ENCODE measurements at regions not wholly inside any gene's neighbourhood (a gene's known extent, or its start where the extent isn't known, plus 50 kb on each side); places are given as distances from the start of the nearest gene placed in this dataset.

DNA sequence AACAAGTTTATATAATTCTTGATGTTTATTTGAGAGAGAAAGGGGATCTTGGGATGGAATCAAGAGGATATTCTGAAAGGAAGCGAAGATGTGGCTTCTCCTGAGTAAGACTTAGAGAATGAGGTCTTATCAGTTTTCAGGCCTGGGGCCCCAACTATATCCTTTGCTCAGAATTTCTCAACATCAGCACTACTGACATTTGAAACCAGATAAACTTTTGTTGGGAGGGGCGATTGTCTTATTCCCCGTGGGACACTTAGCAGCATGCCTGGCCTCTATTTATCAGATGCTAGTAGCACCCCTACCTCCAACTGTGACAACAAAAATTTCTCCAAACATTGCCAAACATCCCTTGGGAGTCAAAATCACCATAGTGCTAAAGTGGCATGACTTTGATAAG is 567.7 kb downstream of the MAT2B start:
- Histone ChIP-seq H3K4me3 (replicated peaks in 1 of 3; ENCODE audit: insufficient read depth in 1 of 3, low read depth in 1 of 3, low read length in 3 of 3) (no peak overlapping the region), H3K79me2 (ENCODE audit: control insufficient read depth, insufficient read depth, low read length) (no peaks in the 10 kb centered on the region), H2AFZ (ENCODE audit: low read depth, low read length) (no peak overlapping the region), H3K27ac (ENCODE audit: insufficient read depth, low read depth, low read length) (no peak overlapping the region), H3K4me2 (ENCODE audit: insufficient read depth, low read length) (no peak overlapping the region), H4K20me1 (replicated peaks; ENCODE audit: control insufficient read depth, extremely low read depth, insufficient read depth, low read length) (no peaks in the 10 kb centered on the region), H3K27me3 (ENCODE audit: control insufficient read depth in 2 of 2, insufficient read depth in 2 of 2, low read length in 2 of 2) (no peaks in the 10 kb centered on the region), H3K36me3 (ENCODE audit: control insufficient read depth in 2 of 2, extremely low read depth in 1 of 2, insufficient read depth in 2 of 2, low read length in 2 of 2) (no peaks in the 10 kb centered on the region), H3K9me3 (replicated peaks; ENCODE audit: control insufficient read depth, insufficient read depth, low read length) (no peaks in the 10 kb centered on the region), H3K4me1 (ENCODE audit: control insufficient read depth, extremely low read depth, insufficient read depth, low read length) (no peaks in the 10 kb centered on the region), H3K9me1 (replicated peaks; ENCODE audit: control insufficient read depth, extremely low read depth, insufficient read depth, low read length) (no peaks in the 10 kb centered on the region), H3K9ac (replicated peaks; ENCODE audit: extremely low read depth, insufficient read depth, low read length) (no peak overlapping the region)
- ChIA-PET POLR2A (no interaction called here), CTCF (interaction anchor here (2.0 kb wide), 1 partner anchor 13 kb away, joined by 8 read pairs; no protein-coding TSS in a partner anchor)
- no peak for FAIRE-seq
- no peak for TF ChIP-seq POLR2A (IDR thresholded peaks at IDR 0.05; ENCODE audit: low read depth, low read length)
- TF ChIP-seq, protein P1, sequence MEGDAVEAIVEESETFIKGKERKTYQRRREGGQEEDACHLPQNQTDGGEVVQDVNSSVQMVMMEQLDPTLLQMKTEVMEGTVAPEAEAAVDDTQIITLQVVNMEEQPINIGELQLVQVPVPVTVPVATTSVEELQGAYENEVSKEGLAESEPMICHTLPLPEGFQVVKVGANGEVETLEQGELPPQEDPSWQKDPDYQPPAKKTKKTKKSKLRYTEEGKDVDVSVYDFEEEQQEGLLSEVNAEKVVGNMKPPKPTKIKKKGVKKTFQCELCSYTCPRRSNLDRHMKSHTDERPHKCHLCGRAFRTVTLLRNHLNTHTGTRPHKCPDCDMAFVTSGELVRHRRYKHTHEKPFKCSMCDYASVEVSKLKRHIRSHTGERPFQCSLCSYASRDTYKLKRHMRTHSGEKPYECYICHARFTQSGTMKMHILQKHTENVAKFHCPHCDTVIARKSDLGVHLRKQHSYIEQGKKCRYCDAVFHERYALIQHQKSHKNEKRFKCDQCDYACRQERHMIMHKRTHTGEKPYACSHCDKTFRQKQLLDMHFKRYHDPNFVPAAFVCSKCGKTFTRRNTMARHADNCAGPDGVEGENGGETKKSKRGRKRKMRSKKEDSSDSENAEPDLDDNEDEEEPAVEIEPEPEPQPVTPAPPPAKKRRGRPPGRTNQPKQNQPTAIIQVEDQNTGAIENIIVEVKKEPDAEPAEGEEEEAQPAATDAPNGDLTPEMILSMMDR (IDR thresholded peaks at IDR 0.05; ENCODE audit: extremely low read depth in 1 of 2, insufficient read depth in 1 of 2, low read depth in 1 of 2, low read length in 2 of 2): no peak
- TF ChIP-seq JUN (IDR thresholded peaks at IDR 0.05; ENCODE audit: borderline replicate concordance, insufficient read depth, insufficient read length, low read depth): no peak
- no peak for TF ChIP-seq MYC (IDR thresholded peaks at IDR 0.05; ENCODE audit: low read depth, low read length)
- no peak for TF ChIP-seq FOS (IDR thresholded peaks at IDR 0.05; ENCODE audit: borderline replicate concordance, insufficient read depth, low read length)
- TF ChIP-seq POLR2AphosphoS5 (IDR thresholded peaks at IDR 0.05; ENCODE audit: insufficient read depth, low read depth, low read length): no peak
- dilution Hi-C loops (cut with MboI; ENCODE audit: extremely low pct_ligation_motif_present, low sequenced_read_pairs): no loop called here
- intact Hi-C loops (cut with micrococcal nuclease): no loop called here
- DNase-seq (ENCODE audit: low read depth, low spot score): no peak
- BruUV-seq (replicated peaks): no TSS peak

DNA sequence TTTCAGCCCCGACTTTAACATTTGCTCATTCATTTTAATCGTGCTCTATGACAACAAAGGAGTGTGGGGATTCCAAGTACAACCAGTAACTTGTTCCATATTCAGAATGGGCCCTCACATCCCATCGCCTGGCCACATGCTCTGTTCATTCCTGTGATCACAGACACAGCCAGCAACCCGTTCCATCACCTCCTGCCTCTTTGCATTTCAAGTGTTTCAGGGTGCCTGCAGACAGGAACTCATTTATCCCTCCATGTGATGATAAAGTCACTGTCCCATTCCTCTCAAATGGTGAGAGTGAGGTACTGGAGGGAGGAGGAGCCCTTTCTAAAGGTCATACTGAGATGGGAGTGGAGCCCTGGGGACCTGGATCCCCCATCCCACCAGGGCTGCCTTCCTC is 571.1 kb downstream of the MAT2B start:
- Histone ChIP-seq H4K20me1 (replicated peaks; ENCODE audit: control insufficient read depth, extremely low read depth, insufficient read depth, low read length) (no peaks in the 10 kb centered on the region), H2AFZ (ENCODE audit: low read depth, low read length) (no peak overlapping the region), H3K27ac (ENCODE audit: insufficient read depth, low read depth, low read length) (no peak overlapping the region), H3K36me3 (ENCODE audit: control insufficient read depth in 2 of 2, extremely low read depth in 1 of 2, insufficient read depth in 2 of 2, low read length in 2 of 2) (no peaks in the 10 kb centered on the region), H3K4me2 (ENCODE audit: insufficient read depth, low read length) (no peak overlapping the region), H3K9ac (replicated peaks; ENCODE audit: extremely low read depth, insufficient read depth, low read length) (no peak overlapping the region), H3K9me1 (replicated peaks; ENCODE audit: control insufficient read depth, extremely low read depth, insufficient read depth, low read length) (no peaks in the 10 kb centered on the region), H3K27me3 (ENCODE audit: control insufficient read depth in 2 of 2, insufficient read depth in 2 of 2, low read length in 2 of 2) (no peaks in the 10 kb centered on the region), H3K4me3 (replicated peaks in 1 of 3; ENCODE audit: insufficient read depth in 1 of 3, low read depth in 1 of 3, low read length in 3 of 3) (no peak overlapping the region), H3K9me3 (replicated peaks; ENCODE audit: control insufficient read depth, insufficient read depth, low read length) (no peaks in the 10 kb centered on the region), H3K79me2 (ENCODE audit: control insufficient read depth, insufficient read depth, low read length) (no peaks in the 10 kb centered on the region), H3K4me1 (ENCODE audit: control insufficient read depth, extremely low read depth, insufficient read depth, low read length) (no peaks in the 10 kb centered on the region)
- no peak for DNase-seq (ENCODE audit: low read depth, low spot score)
- dilution Hi-C loops (cut with MboI; ENCODE audit: extremely low pct_ligation_motif_present, low sequenced_read_pairs): no loop called here
- ChIA-PET CTCF (no interaction called here), POLR2A (no interaction called here)
- intact Hi-C loops (cut with micrococcal nuclease): no loop called here
- TF ChIP-seq, protein P2, sequence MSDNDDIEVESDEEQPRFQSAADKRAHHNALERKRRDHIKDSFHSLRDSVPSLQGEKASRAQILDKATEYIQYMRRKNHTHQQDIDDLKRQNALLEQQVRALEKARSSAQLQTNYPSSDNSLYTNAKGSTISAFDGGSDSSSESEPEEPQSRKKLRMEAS (IDR thresholded peaks at IDR 0.05; ENCODE audit: insufficient read depth, insufficient read length): no peak
- TF ChIP-seq MYC (IDR thresholded peaks at IDR 0.05; ENCODE audit: low read depth, low read length): no peak
- TF ChIP-seq GATA2 (IDR thresholded peaks at IDR 0.05; ENCODE audit: insufficient read depth, insufficient read length, low read depth, low read length): no peak
- TF ChIP-seq EZH2 (IDR thresholded peaks at IDR 0.05; ENCODE audit: borderline replicate concordance, low read depth, low read length, severe bottlenecking): no peak
- TF ChIP-seq FOS (IDR thresholded peaks at IDR 0.05; ENCODE audit: borderline replicate concordance, insufficient read depth, low read length): no peak
- no peak for TF ChIP-seq POLR2A (IDR thresholded peaks at IDR 0.05; ENCODE audit: low read depth, low read length)
- no peak for TF ChIP-seq POLR2AphosphoS5 (IDR thresholded peaks at IDR 0.05; ENCODE audit: insufficient read depth, low read depth, low read length)
- TF ChIP-seq JUN (IDR thresholded peaks at IDR 0.05; ENCODE audit: borderline replicate concordance, insufficient read depth, insufficient read length, low read depth): no peak
- TF ChIP-seq, protein P1 (IDR thresholded peaks at IDR 0.05; ENCODE audit: extremely low read depth in 1 of 2, insufficient read depth in 1 of 2, low read depth in 1 of 2, low read length in 2 of 2): no peak
- BruUV-seq (replicated peaks): no TSS peak
- FAIRE-seq: no peak

Data from endothelial cell of umbilical vein (primary cell).